GM13977 (cell line): ENCODE measurements at regions not wholly inside any gene's neighbourhood (a gene's known extent, or its start where the extent isn't known, plus 50 kb on each side); places are given as distances from the start of the nearest gene placed in this dataset.

Source experiments
- DNase-seq: peaks from one replicate; pipeline ENCODE4 v3.0.0; 2012; ENCODE audit warnings: low spot score
- in situ Hi-C: fragments of 300-500 bp; cut with MboI; formaldehyde crosslinking; loops from one replicate; pipeline ENCODE4 v1.12.0; 2022; ENCODE audit warnings: low sequenced_read_pairs, low pct_unique_long_range_greater_than_20kb, mixed read lengths, inconsistent platforms; ENCODE audit not compliant: unreplicated experiment
- TF ChIP-seq, protein P1 (sequence below): IDR thresholded peaks from 2 replicates; pipeline ENCODE4 v1.5.1; 2012; ENCODE audit warnings: mild to moderate bottlenecking, control low read depth; ENCODE audit not compliant: insufficient read depth; ENCODE audit errors: extremely low read depth, missing control alignments

DNA sequence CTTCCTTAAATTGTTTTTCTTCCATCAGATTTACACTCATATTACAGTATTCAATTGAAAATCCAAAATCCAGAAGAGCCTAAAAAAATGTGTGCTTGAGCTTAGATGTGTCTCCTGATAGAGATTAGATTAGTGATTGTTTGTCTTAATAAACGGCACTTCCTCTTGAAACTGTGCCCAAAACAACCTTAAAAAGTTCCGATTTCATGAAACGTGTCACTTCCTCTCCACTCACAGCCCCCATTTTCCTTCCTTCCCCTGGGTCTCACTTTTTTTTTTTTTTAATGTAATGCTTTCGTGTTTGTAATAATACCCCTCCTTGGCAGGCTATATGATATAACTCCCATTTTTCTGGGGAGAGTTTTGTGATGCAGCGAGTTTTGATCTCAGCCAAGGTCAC is 114.8 kb upstream of the ADO start:
- DNase-seq, result no peak
- TF ChIP-seq, protein P1, sequence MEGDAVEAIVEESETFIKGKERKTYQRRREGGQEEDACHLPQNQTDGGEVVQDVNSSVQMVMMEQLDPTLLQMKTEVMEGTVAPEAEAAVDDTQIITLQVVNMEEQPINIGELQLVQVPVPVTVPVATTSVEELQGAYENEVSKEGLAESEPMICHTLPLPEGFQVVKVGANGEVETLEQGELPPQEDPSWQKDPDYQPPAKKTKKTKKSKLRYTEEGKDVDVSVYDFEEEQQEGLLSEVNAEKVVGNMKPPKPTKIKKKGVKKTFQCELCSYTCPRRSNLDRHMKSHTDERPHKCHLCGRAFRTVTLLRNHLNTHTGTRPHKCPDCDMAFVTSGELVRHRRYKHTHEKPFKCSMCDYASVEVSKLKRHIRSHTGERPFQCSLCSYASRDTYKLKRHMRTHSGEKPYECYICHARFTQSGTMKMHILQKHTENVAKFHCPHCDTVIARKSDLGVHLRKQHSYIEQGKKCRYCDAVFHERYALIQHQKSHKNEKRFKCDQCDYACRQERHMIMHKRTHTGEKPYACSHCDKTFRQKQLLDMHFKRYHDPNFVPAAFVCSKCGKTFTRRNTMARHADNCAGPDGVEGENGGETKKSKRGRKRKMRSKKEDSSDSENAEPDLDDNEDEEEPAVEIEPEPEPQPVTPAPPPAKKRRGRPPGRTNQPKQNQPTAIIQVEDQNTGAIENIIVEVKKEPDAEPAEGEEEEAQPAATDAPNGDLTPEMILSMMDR, result no peak
- in situ Hi-C loops, result loop anchor here (10.0 kb wide), 1 partner anchor 75 kb away; no protein-coding TSS in a partner anchor

DNA sequence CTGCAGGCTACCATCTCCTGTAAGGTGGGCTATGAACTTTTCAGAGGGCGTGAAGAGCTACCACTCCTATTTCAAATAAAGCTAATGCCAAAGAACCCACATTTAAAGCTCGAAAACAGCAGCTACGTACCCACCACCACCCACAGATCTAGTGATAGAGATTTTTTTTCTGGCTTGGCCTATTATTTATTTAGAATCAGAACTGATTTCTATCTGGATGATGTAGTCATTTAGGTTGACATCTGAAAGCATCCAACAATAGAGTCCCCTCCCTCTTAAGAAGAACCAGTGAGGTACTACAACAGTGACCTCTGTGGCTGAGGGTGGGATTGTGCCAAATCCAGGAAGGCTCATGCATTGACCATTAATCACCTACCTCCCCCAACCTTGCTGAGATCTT is 113.8 kb upstream of the ADO start:
- no peak for DNase-seq
- in situ Hi-C loops, result no loop called here
- TF ChIP-seq, protein P1, result peak; percentile 26

DNA sequence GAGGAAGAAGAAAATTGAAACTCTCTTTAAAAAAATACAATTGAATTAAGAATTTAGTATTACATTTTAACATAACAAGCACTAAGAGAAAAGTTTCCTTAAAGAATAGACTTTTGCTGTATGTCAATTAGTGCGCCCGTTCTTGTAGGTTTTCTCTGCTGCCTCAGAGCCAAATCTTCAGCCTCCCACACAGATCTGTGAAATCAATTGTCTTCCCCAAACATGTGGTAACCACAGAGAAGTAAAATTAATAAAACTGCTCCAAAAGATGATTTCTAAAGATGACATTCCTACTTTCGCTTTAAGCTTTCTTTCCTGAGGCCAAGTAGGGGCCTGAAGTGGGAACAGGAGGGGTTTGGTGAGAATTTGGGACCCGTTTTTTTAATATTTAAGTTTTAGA is 113.2 kb upstream of the ADO start:
- TF ChIP-seq, protein P1, result no peak
- in situ Hi-C loops, result no loop called here
- DNase-seq, result no peak

DNA sequence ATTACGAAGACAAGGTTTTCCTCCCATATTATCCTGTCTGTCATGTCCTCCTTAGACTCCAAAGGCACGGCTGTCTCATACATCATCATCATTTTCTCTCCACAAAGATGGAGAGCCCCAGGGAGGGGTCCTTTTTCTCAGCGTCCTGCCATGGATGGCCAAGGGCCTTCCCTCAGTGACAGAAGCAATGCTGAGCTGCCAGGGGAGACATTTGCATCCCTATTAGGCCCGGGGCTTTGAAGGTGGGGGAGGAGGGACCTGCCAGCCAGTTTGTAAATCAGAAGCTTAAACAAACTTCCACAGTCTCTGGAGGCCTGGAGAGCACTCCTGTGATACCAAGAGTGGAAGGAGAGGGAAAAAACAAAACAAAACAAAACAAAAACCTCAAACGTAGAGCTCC is 112.4 kb upstream of the ADO start:
- DNase-seq, result no peak
- in situ Hi-C loops, result no loop called here
- TF ChIP-seq, protein P1, result no peak

DNA sequence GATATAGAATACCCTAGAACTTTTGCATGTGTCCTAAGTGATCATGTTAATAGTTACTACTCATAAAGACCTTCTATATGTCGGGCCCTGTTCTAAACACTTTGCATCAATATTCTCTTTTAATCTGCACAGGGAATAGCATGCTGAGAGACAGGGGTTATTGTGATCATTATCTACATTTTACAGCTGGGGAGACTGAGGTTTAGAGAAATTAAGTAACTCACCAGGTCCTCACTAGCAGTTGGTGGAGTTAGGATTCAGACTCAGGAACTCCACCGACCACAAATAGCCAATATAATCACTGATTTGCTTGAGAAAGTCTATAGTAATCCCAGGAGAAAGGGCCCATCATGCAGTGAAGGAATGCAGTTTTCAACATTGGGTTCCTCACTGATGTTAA is 111.2 kb upstream of the ADO start:
- no peak for DNase-seq
- TF ChIP-seq, protein P1, result no peak
- in situ Hi-C loops, result no loop called here

DNA sequence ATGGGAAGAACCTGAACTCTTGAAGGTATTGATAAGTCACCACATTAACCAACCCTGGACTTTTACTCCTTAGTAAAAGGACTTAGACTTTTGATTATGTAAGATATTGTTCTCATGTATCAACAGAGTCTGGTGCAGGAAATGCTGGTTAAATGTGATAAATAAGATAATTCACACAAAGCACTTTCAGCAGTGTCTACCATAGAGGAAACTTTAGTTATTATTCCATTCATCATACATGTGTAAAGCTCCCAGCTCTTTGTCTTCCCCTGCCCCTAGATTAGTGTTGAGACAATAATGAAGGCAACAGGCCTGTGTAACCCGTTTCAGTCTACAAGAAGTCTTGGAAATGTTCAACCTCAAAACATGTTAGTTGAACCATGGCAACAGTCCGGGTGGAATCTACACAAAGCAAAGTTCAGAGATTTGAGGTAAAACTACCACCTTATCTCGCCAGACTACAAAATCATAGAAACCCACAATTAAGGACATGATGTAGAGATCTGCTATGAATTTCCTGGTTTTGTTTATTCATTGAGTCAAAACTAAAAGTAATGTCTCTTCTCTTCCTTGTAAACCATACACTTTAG is 109.9 kb upstream of the ADO start:
- in situ Hi-C loops, result no loop called here
- TF ChIP-seq, protein P1, result no peak
- DNase-seq, result no peak
